ENCODE measurements at regions not wholly inside any gene's neighbourhood (a gene's known extent, or its start where the extent isn't known, plus 50 kb on each side); places are given as distances from the start of the nearest gene placed in this dataset.
A peak's percentile ranks its signal among the peaks of the same experiment; 100 is the strongest.
"Not testable (repeated sequence)": the region's sequence is repeated elsewhere in the genome, so short reads cannot be mapped to it uniquely, and the experiment has no call there.

- Histone ChIP-seq H3K27ac (ENCODE audit: low read depth, low read length) (no peak overlapping the region), H3K9me3 (ENCODE audit: low read length) (no peaks in the 10 kb centered on the region), H3K4me1 (ENCODE audit: insufficient read depth, low read length) (peaks cover 41% of the 10 kb centered on the region), H3K4me3 (ENCODE audit: low read depth in 1 of 2, low read length in 2 of 2) (no peak overlapping the region), H3K9ac (ENCODE audit: low read length) (no peak overlapping the region), H3K27me3 (ENCODE audit: control insufficient read depth in 1 of 2, insufficient read depth in 2 of 2, low read length in 2 of 2) (no peaks in the 10 kb centered on the region), H3K36me3 (ENCODE audit: insufficient read depth, low read length) (no peaks in the 10 kb centered on the region)
Observed at GRCh38 chr10:29776246-29776645, 141.5 kb upstream of the SVIL start.

GRCh38 chr10:29774475-29774874 is 139.7 kb upstream of the SVIL start:
- Histone ChIP-seq H3K4me1 (ENCODE audit: insufficient read depth, low read length) (peaks cover 38% of the 10 kb centered on the region), H3K4me3 (ENCODE audit: low read depth in 1 of 2, low read length in 2 of 2) (no peak overlapping the region), H3K27ac (ENCODE audit: low read depth, low read length) (peak overlapping the region; percentile 48), H3K9me3 (ENCODE audit: low read length) (no peaks in the 10 kb centered on the region), H3K9ac (ENCODE audit: low read length) (no peak overlapping the region), H3K36me3 (ENCODE audit: insufficient read depth, low read length) (no peaks in the 10 kb centered on the region), H3K27me3 (ENCODE audit: control insufficient read depth in 1 of 2, insufficient read depth in 2 of 2, low read length in 2 of 2) (no peaks in the 10 kb centered on the region)

GRCh38 chr10:29773675-29774091 is 138.9 kb upstream of the SVIL start:
- Histone ChIP-seq H3K27me3 (ENCODE audit: control insufficient read depth in 1 of 2, insufficient read depth in 2 of 2, low read length in 2 of 2) (no peaks in the 10 kb centered on the region), H3K36me3 (ENCODE audit: insufficient read depth, low read length) (no peaks in the 10 kb centered on the region), H3K4me3 (ENCODE audit: low read depth in 1 of 2, low read length in 2 of 2) (no peak overlapping the region), H3K9me3 (ENCODE audit: low read length) (no peaks in the 10 kb centered on the region), H3K9ac (ENCODE audit: low read length) (no peak overlapping the region), H3K27ac (ENCODE audit: low read depth, low read length) (peak overlapping the region; percentile 41), H3K4me1 (ENCODE audit: insufficient read depth, low read length) (peaks cover 38% of the 10 kb centered on the region)

GRCh38 chr10:29772403-29772802 is 137.6 kb upstream of the SVIL start:
- no peaks in the 10 kb centered on the region for H3K9me3 ChIP-seq (ENCODE audit: low read length)
- H3K27ac ChIP-seq (ENCODE audit: low read depth, low read length), result peak overlapping the region; percentile 41
- no peak overlapping the region for H3K9ac ChIP-seq (ENCODE audit: low read length)
- H3K4me1 ChIP-seq (ENCODE audit: insufficient read depth, low read length), result peaks cover 43% of the 10 kb centered on the region
- H3K4me3 ChIP-seq (ENCODE audit: low read depth in 1 of 2, low read length in 2 of 2), result no peak overlapping the region
- H3K36me3 ChIP-seq (ENCODE audit: insufficient read depth, low read length), result no peaks in the 10 kb centered on the region
- no peaks in the 10 kb centered on the region for H3K27me3 ChIP-seq (ENCODE audit: control insufficient read depth in 1 of 2, insufficient read depth in 2 of 2, low read length in 2 of 2)

- H3K27ac ChIP-seq (ENCODE audit: low read depth, low read length), result no peak overlapping the region
- H3K27me3 ChIP-seq (ENCODE audit: control insufficient read depth in 1 of 2, insufficient read depth in 2 of 2, low read length in 2 of 2), result no peaks in the 10 kb centered on the region
- H3K9ac ChIP-seq (ENCODE audit: low read length), result no peak overlapping the region
- H3K36me3 ChIP-seq (ENCODE audit: insufficient read depth, low read length), result no peaks in the 10 kb centered on the region
- no peak overlapping the region for H3K4me3 ChIP-seq (ENCODE audit: low read depth in 1 of 2, low read length in 2 of 2)
- H3K9me3 ChIP-seq (ENCODE audit: low read length), result no peaks in the 10 kb centered on the region
- peaks cover 54% of the 10 kb centered on the region for H3K4me1 ChIP-seq (ENCODE audit: insufficient read depth, low read length)
Observed at GRCh38 chr10:29771376-29771775, 136.6 kb upstream of the SVIL start.

- H3K4me3 ChIP-seq (ENCODE audit: low read depth in 1 of 2, low read length in 2 of 2); H3K27ac ChIP-seq (ENCODE audit: low read depth, low read length); H3K9ac ChIP-seq (ENCODE audit: low read length); H3K27me3 ChIP-seq (ENCODE audit: control insufficient read depth in 1 of 2, insufficient read depth in 2 of 2, low read length in 2 of 2); H3K9me3 ChIP-seq (ENCODE audit: low read length); H3K36me3 ChIP-seq (ENCODE audit: insufficient read depth, low read length): not testable (repeated sequence)
- peaks cover 49% of the 10 kb centered on the region for H3K4me1 ChIP-seq (ENCODE audit: insufficient read depth, low read length)
Observed at GRCh38 chr10:29769277-29769676, 134.5 kb upstream of the SVIL start.

- Histone ChIP-seq H3K36me3 (ENCODE audit: insufficient read depth, low read length) (no peaks in the 10 kb centered on the region), H3K4me3 (ENCODE audit: low read depth in 1 of 2, low read length in 2 of 2) (no peak overlapping the region), H3K9ac (ENCODE audit: low read length) (no peak overlapping the region), H3K4me1 (ENCODE audit: insufficient read depth, low read length) (peaks cover 38% of the 10 kb centered on the region), H3K27me3 (ENCODE audit: control insufficient read depth in 1 of 2, insufficient read depth in 2 of 2, low read length in 2 of 2) (no peaks in the 10 kb centered on the region), H3K27ac (ENCODE audit: low read depth, low read length) (peak overlapping the region; percentile 20), H3K9me3 (ENCODE audit: low read length) (no peaks in the 10 kb centered on the region)
Observed at GRCh38 chr10:29767968-29768367, 133.2 kb upstream of the SVIL start.

- Histone ChIP-seq H3K27ac (ENCODE audit: low read depth, low read length) (peak overlapping the region; percentile 20), H3K27me3 (ENCODE audit: control insufficient read depth in 1 of 2, insufficient read depth in 2 of 2, low read length in 2 of 2) (no peaks in the 10 kb centered on the region), H3K4me1 (ENCODE audit: insufficient read depth, low read length) (peaks cover 27% of the 10 kb centered on the region), H3K9me3 (ENCODE audit: low read length) (no peaks in the 10 kb centered on the region), H3K9ac (ENCODE audit: low read length) (no peak overlapping the region), H3K4me3 (ENCODE audit: low read depth in 1 of 2, low read length in 2 of 2) (peak overlapping the region in 1 of 2 donors; percentile 1), H3K36me3 (ENCODE audit: insufficient read depth, low read length) (no peaks in the 10 kb centered on the region)
Observed at GRCh38 chr10:29766753-29767152, 132.0 kb upstream of the SVIL start.

- Histone ChIP-seq H3K9ac (ENCODE audit: low read length) (no peak overlapping the region), H3K27ac (ENCODE audit: low read depth, low read length) (no peak overlapping the region), H3K36me3 (ENCODE audit: insufficient read depth, low read length) (no peaks in the 10 kb centered on the region), H3K4me3 (ENCODE audit: low read depth in 1 of 2, low read length in 2 of 2) (no peak overlapping the region), H3K27me3 (ENCODE audit: control insufficient read depth in 1 of 2, insufficient read depth in 2 of 2, low read length in 2 of 2) (no peaks in the 10 kb centered on the region), H3K4me1 (ENCODE audit: insufficient read depth, low read length) (peaks cover 22% of the 10 kb centered on the region), H3K9me3 (ENCODE audit: low read length) (no peaks in the 10 kb centered on the region)
Observed at GRCh38 chr10:29765330-29765729, 130.6 kb upstream of the SVIL start.

- no peaks in the 10 kb centered on the region for H3K9me3 ChIP-seq (ENCODE audit: low read length)
- H3K4me1 ChIP-seq (ENCODE audit: insufficient read depth, low read length), result peaks cover 24% of the 10 kb centered on the region
- H3K9ac ChIP-seq (ENCODE audit: low read length), result no peak overlapping the region
- no peaks in the 10 kb centered on the region for H3K36me3 ChIP-seq (ENCODE audit: insufficient read depth, low read length)
- H3K27me3 ChIP-seq (ENCODE audit: control insufficient read depth in 1 of 2, insufficient read depth in 2 of 2, low read length in 2 of 2), result no peaks in the 10 kb centered on the region
- no peak overlapping the region for H3K27ac ChIP-seq (ENCODE audit: low read depth, low read length)
- no peak overlapping the region for H3K4me3 ChIP-seq (ENCODE audit: low read depth in 1 of 2, low read length in 2 of 2)
Observed at GRCh38 chr10:29763396-29763795, 128.6 kb upstream of the SVIL start.

GRCh38 chr10:29761916-29762315 is 127.1 kb upstream of the SVIL start:
- Histone ChIP-seq H3K36me3 (ENCODE audit: insufficient read depth, low read length) (no peaks in the 10 kb centered on the region), H3K4me3 (ENCODE audit: low read depth in 1 of 2, low read length in 2 of 2) (no peak overlapping the region), H3K27me3 (ENCODE audit: control insufficient read depth in 1 of 2, insufficient read depth in 2 of 2, low read length in 2 of 2) (no peaks in the 10 kb centered on the region), H3K4me1 (ENCODE audit: insufficient read depth, low read length) (peaks cover 24% of the 10 kb centered on the region), H3K27ac (ENCODE audit: low read depth, low read length) (no peak overlapping the region), H3K9ac (ENCODE audit: low read length) (no peak overlapping the region), H3K9me3 (ENCODE audit: low read length) (no peaks in the 10 kb centered on the region)

- Histone ChIP-seq H3K9me3 (ENCODE audit: low read length) (no peaks in the 10 kb centered on the region), H3K36me3 (ENCODE audit: insufficient read depth, low read length) (no peaks in the 10 kb centered on the region), H3K27ac (ENCODE audit: low read depth, low read length) (no peak overlapping the region), H3K4me3 (ENCODE audit: low read depth in 1 of 2, low read length in 2 of 2) (no peak overlapping the region), H3K27me3 (ENCODE audit: control insufficient read depth in 1 of 2, insufficient read depth in 2 of 2, low read length in 2 of 2) (no peaks in the 10 kb centered on the region), H3K9ac (ENCODE audit: low read length) (no peak overlapping the region), H3K4me1 (ENCODE audit: insufficient read depth, low read length) (peaks cover 19% of the 10 kb centered on the region)
Observed at GRCh38 chr10:29760138-29760900, 125.5 kb upstream of the SVIL start.
